Stimulated activated CD4-positive, alpha-beta T cell treated with anti-CD3 and anti-CD28 coated beads, Interleukin-4, amount 100 ng/mL, for 1 hour (primary cell): ENCODE measurements at regions not wholly inside any gene's neighbourhood (a gene's known extent, or its start where the extent isn't known, plus 50 kb on each side); places are given as distances from the start of the nearest gene placed in this dataset.
"Not testable (repeated sequence)": the region's sequence is repeated elsewhere in the genome, so short reads cannot be mapped to it uniquely, and the experiment has no call there.

ENCODE experiments used
- DNase-seq: peaks from one replicate; pipeline ENCODE4 v3.0.0-alpha.2; 2020

DNA sequence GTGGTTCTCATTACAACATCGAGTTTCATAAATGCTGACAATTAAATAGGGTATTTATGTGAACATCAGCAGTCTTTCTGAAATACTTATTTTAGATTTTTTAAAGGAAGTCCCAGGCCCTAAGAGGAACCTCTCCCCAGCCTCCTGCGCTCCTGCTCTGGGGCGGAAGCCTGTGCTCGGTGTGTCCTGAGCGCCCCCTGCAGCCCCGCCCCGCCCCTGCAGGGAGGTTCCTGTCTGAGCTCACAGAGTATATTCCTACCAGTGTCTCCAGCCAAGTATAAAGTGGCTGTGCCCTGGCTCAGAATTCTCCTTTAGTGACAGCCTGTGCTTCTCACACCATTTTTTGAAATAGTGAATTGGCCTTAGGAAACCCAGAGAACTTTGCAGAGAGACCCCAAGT lies 567.9 kb downstream of the GOLGA6L6 start:
- no peak for DNase-seq

DNA sequence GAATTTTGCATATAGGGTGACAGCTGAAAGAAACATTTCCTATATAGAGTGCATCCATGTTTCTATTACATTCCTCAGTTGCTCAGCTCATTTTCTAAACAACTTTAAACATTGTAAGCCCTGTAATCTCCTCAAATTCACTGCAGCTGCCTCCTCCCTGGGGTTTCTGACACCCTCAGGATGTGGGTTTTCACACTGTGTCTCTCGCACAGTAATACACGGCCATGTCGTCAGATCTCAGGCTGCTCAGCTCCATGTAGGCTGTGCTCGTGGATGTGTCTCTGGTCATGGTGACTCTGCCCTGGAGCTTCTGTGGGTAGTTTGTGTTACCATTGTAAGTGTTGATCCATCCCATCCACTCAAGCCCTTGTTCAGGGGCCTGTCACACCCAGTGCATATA lies 569.0 kb downstream of the GOLGA6L6 start:
- DNase-seq: not testable (repeated sequence)

- DNase-seq: not testable (repeated sequence)
Observed at GRCh38 chr15:19965574-19965973, 576.0 kb downstream of the GOLGA6L6 start.

DNA sequence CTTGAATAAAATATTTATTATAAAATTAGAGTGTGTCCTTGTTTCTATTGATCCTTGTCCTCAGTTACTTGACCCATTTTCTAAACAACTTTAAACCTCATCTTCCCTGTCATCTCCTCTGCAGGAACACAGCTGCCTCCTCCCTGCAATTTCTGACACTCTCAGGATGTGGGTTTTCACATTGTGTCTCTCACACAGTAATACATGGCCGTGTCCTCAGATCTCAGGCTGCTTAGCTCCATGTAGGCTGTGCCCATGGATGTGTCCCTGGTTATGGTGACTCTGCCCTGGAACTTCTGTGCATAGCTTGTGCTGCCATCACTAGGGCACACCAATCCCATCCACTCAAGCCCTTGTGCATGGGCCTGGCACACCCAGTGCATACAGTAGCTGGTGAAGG lies 577.1 kb downstream of the GOLGA6L6 start:
- DNase-seq: not testable (repeated sequence)

- DNase-seq: no peak
Observed at GRCh38 chr15:19956124-19956796, 585.3 kb downstream of the GOLGA6L6 start.

DNA sequence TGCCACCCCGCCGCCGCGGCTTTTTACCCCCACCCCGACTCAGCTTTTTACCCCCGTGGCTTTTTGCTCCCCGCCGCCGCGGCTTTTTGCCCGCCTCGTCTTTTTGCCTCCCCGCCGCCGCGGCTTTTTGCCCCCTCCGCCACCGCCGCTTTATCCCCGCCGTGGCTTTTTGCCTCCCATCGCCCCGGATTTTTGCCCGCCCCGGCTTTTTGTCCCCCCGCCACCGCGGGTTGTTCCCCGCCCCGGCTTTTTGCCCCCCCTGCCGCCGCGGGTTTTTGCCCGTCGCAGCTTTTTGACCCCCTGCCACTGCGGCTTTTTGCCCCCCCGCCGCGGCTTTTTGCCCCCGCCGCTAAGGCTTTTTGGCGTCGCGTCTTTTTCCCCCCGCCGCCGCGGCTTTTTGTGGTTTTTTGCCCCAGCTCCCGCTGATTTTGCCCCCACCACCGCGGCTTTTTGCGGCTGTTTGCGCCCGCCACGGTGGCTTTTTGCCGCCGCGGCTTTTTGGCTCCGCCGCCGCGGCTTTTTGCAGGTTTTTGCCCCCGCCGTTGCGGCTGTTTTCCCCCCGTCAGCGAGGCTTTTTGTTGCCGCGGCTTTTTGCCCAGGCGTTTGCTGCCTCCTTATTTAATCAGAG lies 597.2 kb downstream of the GOLGA6L6 start:
- no peak for DNase-seq

DNA sequence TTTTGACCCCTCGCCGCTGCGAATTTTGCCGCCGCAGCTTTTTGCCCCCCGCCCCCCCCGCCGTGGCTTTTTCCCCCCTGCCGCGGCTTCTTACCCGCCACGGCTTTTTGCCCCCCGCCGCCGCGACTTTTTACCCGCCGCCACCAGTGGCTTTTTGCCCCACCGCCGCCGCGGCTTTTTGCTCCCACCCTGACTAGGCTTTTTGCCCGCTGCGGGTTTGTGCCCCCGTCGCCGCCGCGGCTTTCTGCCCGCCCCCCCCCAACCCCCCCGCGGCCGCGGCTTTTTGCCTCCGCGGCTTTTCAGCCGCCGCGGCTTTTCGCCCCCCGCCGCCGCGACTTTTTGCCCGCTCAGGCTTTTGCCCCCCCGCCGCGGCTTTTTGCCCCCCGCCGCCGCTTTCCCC lies 598.1 kb downstream of the GOLGA6L6 start:
- no peak for DNase-seq

DNA sequence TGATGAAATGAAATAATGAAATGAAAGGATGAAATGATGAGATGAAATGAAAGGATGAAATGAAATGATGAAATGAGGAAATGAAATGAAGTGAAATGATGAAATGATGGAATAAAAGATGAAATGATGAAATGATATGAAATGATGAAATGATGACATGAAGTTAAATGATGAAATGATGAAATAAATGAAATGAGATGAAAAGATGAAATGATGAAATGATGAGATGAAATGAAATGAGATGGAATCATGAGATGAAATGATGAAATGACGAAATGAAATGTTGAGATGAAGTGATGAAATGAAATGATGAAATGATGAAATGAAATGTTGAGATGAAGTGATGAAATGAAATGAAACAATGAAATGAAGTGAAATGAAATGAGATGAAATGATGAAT lies 638.3 kb downstream of the GOLGA6L6 start:
- not testable (repeated sequence) for DNase-seq

DNA sequence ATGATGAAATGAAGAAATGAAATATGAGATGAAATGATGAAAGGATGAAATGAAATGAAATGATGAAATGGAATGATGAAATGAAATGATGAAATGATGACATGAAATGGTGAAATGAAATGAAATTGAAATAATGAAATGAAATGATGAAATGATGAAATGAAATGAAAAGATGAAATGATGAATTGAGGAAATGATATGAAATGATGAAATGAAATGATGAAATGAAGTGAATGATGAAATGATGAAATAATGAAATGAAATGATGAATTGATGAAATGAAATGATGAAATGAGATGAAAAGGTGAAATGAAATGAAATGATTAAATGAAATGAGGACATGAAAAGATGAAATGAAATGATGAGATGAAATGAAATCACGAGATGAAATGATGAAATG lies 639.2 kb downstream of the GOLGA6L6 start:
- not testable (repeated sequence) for DNase-seq

GRCh38 chr15:19901414-19901813 lies 640.2 kb downstream of the GOLGA6L6 start:
- DNase-seq: not testable (repeated sequence)

DNA sequence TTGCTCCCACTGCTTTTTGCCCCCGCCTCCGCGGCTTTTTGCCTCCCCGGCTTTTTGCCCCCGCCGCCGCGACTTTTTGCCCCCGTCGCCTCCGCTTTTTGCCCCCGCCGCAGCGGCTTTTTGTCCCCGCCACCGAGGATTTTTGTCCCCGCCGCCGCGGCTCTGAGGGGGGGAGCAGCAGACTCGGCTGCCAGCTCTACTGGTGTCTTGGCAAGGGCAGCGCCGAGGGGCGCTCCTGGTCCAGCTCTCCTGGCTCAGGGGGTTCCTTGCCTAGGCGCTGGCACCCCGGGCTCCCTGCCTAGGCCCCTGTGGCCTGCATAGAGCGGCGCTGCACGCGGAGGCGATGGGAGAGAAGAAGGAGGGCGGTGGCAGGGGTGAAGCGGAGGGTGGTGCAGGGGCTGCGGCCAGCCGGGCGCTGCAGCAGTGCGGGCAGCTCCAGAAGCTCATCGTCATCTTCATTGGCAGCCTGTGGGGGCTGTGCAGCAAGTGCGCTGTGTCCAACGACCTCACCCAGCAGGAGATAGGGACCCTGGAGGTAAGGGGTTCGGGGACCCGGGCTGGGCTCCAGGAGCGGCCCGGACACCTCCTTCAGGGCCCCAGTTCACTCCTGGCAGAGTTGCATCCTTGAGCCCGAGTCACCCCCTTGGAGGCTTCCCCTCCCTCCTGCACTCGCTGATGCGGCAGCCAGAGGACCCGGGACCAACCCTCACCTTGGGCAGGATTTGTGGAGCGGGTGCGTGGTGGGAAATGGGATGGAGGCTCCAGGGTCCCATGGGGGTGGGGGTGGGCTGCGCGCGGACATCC lies 642.4 kb downstream of the GOLGA6L6 start:
- no peak for DNase-seq

DNA sequence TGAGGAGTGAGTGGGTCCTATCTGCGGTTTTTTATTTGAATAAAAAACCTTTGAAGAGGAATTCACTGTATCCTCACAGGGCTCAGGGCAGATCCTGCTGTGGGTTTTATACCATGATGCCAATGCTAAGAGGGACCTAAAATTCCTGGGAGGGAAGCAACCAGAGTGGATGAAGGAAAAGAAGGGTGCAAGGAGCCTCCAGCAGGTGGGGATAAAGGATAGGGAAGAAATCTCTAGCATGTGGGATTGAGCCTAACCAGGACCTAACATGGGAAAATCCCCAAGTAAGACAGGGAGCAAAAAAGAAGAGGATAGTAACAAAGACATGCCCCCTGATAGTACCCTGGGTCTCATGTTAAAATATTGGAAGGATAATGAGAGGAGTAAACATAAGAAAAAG lies 652.8 kb downstream of the GOLGA6L6 start:
- DNase-seq: not testable (repeated sequence)

DNA sequence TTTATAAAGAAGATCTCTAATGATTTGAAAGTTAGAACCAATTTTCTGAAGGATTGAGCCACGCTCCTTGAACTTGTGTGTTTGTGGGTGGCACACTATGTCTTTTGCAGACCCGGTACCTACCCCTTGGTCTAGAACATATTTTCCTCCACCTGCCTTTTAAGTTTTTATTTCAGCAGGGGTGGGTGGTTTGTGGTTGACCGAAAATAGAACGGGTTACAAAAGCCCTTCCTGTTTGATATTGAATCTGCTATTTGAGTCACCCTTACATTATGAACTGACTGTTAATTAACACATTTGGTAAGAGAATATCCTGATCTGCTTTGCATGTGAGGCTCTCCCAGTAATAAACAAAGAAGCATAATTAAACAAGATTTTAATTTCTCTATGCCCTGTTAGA lies 697.5 kb downstream of the GOLGA6L6 start:
- DNase-seq: not testable (repeated sequence)
